Endodermal cell (in vitro differentiated cells): ENCODE measurements at regions not wholly inside any gene's neighbourhood (a gene's known extent, or its start where the extent isn't known, plus 50 kb on each side); places are given as distances from the start of the nearest gene placed in this dataset.

Source experiments
- DNase-seq: peaks from one replicate; pipeline ENCODE4 v3.0.0-alpha.2; 2017
- H3K27ac ChIP-seq: 2 replicates; pipeline ENCODE4 v1.5.1; 2013; ENCODE audit warnings: mild to moderate bottlenecking, low read depth, low read length, moderate library complexity
- H3K27me3 ChIP-seq: 2 replicates; pipeline ENCODE4 v1.6.1; 2013; ENCODE audit warnings: mild to moderate bottlenecking, low read length, moderate library complexity; ENCODE audit not compliant: insufficient read depth, control insufficient read depth, poor library complexity, severe bottlenecking
- H3K36me3 ChIP-seq: 2 replicates; pipeline ENCODE4 v1.7.0; 2013; ENCODE audit warnings: mild to moderate bottlenecking, low read length, moderate library complexity; ENCODE audit not compliant: control insufficient read depth, insufficient read depth
- H3K4me1 ChIP-seq: one replicate; pipeline ENCODE4 v1.7.0; 2013; ENCODE audit warnings: low read length; ENCODE audit not compliant: control insufficient read depth, insufficient read depth
- H3K4me3 ChIP-seq: 2 replicates; pipeline ENCODE4 v1.5.1; 2013; ENCODE audit warnings: mild to moderate bottlenecking, low read length, moderate library complexity
- H3K9ac ChIP-seq: 2 replicates; pipeline ENCODE4 v1.6.1; 2013; ENCODE audit warnings: mild to moderate bottlenecking, low read length, moderate library complexity; ENCODE audit not compliant: poor library complexity, severe bottlenecking; ENCODE audit errors: extremely low read depth
- H3K9me3 ChIP-seq: 2 replicates; pipeline ENCODE4 v1.6.1; 2013; ENCODE audit warnings: mild to moderate bottlenecking, low read length, moderate library complexity; ENCODE audit not compliant: control insufficient read depth
- H3K27ac Mint-ChIP-seq: 2 replicates; pipeline ENCODE4 v1.8.0; 2020; ENCODE audit warnings: mixed read lengths
- H3K27me3 Mint-ChIP-seq: 2 replicates; pipeline ENCODE4 v1.8.0; 2021; ENCODE audit warnings: mild to moderate bottlenecking, mixed read lengths; ENCODE audit not compliant: insufficient read depth
- H3K36me3 Mint-ChIP-seq: 2 replicates; pipeline ENCODE4 v1.8.0; 2020; ENCODE audit warnings: low read depth, mixed read lengths
- H3K4me1 Mint-ChIP-seq: 2 replicates; pipeline ENCODE4 v1.8.0; 2020; ENCODE audit warnings: mixed read lengths
- H3K4me3 Mint-ChIP-seq: 2 replicates; pipeline ENCODE4 v1.8.0; 2020; ENCODE audit warnings: mild to moderate bottlenecking, moderate library complexity, mixed read lengths
- H3K9me3 Mint-ChIP-seq: 2 replicates; pipeline ENCODE4 v1.8.0; 2020; ENCODE audit warnings: mild to moderate bottlenecking, mixed read lengths
- CTCF ChIP-seq: fragments of 200-600 bp; sonication (generic); conservative IDR thresholded peaks from 2 replicates; pipeline ENCODE4 v1.5.0; 2021; ENCODE audit warnings: antibody characterized with exemption, mild to moderate bottlenecking
- WGBS, 2 experiments: methylation state at CpG; one replicate each; pipeline versions ENCODE4 v1.1.5 to v1.1.7; 2013; ENCODE audit warnings: missing lambda C conversion rate in 2 of 2, mixed read lengths in 1 of 2; ENCODE audit not compliant: insufficient coverage in 1 of 2, insufficient read length in 1 of 2; 5-methylcytosine and 5-hydroxymethylcytosine counted together

GRCh38 chr2:6647046-6647445, 218.7 kb downstream of the CMPK2 start:
- Mint-ChIP-seq H3K4me1 (no peaks in the 10 kb centered on the region), H3K9me3 (no peaks in the 10 kb centered on the region), H3K36me3 (no peaks in the 10 kb centered on the region), H3K4me3 (no peak overlapping the region), H3K27me3 (no peaks in the 10 kb centered on the region), H3K27ac (no peak overlapping the region)
- no peak overlapping the region for H3K4me3 ChIP-seq
- TF ChIP-seq CTCF, result no peak
- H3K9ac ChIP-seq, result no peak overlapping the region
- no peaks in the 10 kb centered on the region for H3K4me1 ChIP-seq
- H3K36me3 ChIP-seq, result no peaks in the 10 kb centered on the region
- no peaks in the 10 kb centered on the region for H3K27me3 ChIP-seq
- no peak overlapping the region for H3K27ac ChIP-seq
- WGBS, 2 experiments, result 87 to 96% methylated on average over 4 to 6 of the region's 6 CpGs
- DNase-seq, result no peak
- H3K9me3 ChIP-seq, result no peaks in the 10 kb centered on the region

- Mint-ChIP-seq H3K4me3 (no peak overlapping the region), H3K9me3 (no peaks in the 10 kb centered on the region), H3K27ac (no peak overlapping the region), H3K36me3 (no peaks in the 10 kb centered on the region), H3K4me1 (no peaks in the 10 kb centered on the region), H3K27me3 (no peaks in the 10 kb centered on the region)
- DNase-seq, result no peak
- Histone ChIP-seq H3K9me3 (no peaks in the 10 kb centered on the region), H3K4me3 (no peak overlapping the region), H3K27me3 (no peaks in the 10 kb centered on the region), H3K27ac (no peak overlapping the region), H3K36me3 (no peaks in the 10 kb centered on the region), H3K9ac (no peak overlapping the region), H3K4me1 (no peaks in the 10 kb centered on the region)
- no peak for TF ChIP-seq CTCF
- WGBS, 2 experiments, result 79 to 93% methylated on average over 2 to 6 of the region's 6 CpGs
These were observed 217.0 kb downstream of the CMPK2 start for GRCh38 chr2:6648596-6649247.

GRCh38 chr2:6650311-6650710, 215.4 kb downstream of the CMPK2 start:
- 91 to 95% methylated on average over 3 to 5 of the region's 5 CpGs for WGBS, 2 experiments

More at GRCh38 chr2:6650311-6650710, 215.4 kb downstream of the CMPK2 start:
- Histone ChIP-seq H3K36me3 (no peaks in the 10 kb centered on the region), H3K27me3 (no peaks in the 10 kb centered on the region), H3K27ac (no peak overlapping the region), H3K4me1 (no peaks in the 10 kb centered on the region), H3K9me3 (no peaks in the 10 kb centered on the region), H3K9ac (no peak overlapping the region), H3K4me3 (no peak overlapping the region)
- no peaks in the 10 kb centered on the region for H3K36me3 Mint-ChIP-seq
- H3K27ac Mint-ChIP-seq, result no peak overlapping the region
- H3K4me1 Mint-ChIP-seq, result no peaks in the 10 kb centered on the region
- no peak overlapping the region for H3K4me3 Mint-ChIP-seq
- no peaks in the 10 kb centered on the region for H3K27me3 Mint-ChIP-seq
- no peaks in the 10 kb centered on the region for H3K9me3 Mint-ChIP-seq
- TF ChIP-seq CTCF, result no peak
- DNase-seq, result no peak
